ENCODE measurements at regions not wholly inside any gene's neighbourhood (a gene's known extent, or its start where the extent isn't known, plus 50 kb on each side); places are given as distances from the start of the nearest gene placed in this dataset.
"Not testable (repeated sequence)": the region's sequence is repeated elsewhere in the genome, so short reads cannot be mapped to it uniquely, and the experiment has no call there.

GRCh38 chr13:48583859-48584311, 51.0 kb upstream of the RCBTB2 start:
- DNase-seq (no peak), ATAC-seq (replicated peaks) (no peak)
- no peak overlapping the region for H3K4me3 Mint-ChIP-seq
- peaks cover 5 to 10% of the 10 kb centered on the region in 2 donors for H3K9me3 Mint-ChIP-seq
- peaks cover 25 to 35% of the 10 kb centered on the region in 2 donors for H3K4me1 Mint-ChIP-seq
- H3K27ac Mint-ChIP-seq = no peak overlapping the region
- peaks cover 68 to 76% of the 10 kb centered on the region in 2 donors for H3K27me3 Mint-ChIP-seq
- H3K36me3 Mint-ChIP-seq = peaks cover 5 to 7% of the 10 kb centered on the region in 2 donors

DNA sequence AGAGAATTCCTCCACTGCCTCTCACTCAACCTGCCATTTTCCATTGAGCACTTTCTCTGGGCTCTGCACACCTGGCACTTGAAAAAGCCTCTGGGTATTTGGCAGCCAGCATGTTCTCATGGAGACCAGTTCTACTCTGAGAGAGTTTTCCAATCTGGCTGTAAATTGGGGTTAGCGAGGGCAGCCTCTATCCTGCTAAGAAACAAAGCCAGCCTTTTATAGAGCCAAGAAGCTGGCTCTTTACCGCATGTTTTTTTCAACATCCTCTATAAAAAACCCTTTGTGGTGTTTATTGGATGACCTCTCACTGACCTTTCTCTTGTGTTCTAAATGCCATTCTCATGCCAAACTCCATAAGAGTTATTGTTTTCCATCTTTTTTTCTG, 52.6 kb upstream of the RCBTB2 start:
- peaks cover 17 to 26% of the 10 kb centered on the region in 2 donors for H3K4me1 Mint-ChIP-seq
- ATAC-seq (replicated peaks) (no peak), DNase-seq (no peak)
- no peak overlapping the region for H3K4me3 Mint-ChIP-seq
- H3K9me3 Mint-ChIP-seq = peaks cover 5 to 10% of the 10 kb centered on the region in 2 donors
- peaks cover 5 to 8% of the 10 kb centered on the region in 2 donors for H3K36me3 Mint-ChIP-seq
- H3K27ac Mint-ChIP-seq = no peak overlapping the region
- H3K27me3 Mint-ChIP-seq = peaks cover 71 to 86% of the 10 kb centered on the region in 2 donors

- H3K4me3 Mint-ChIP-seq = peak overlapping the region in 1 of 2 donors; percentile 0
- no peak for DNase-seq
These were observed 53.8 kb upstream of the RCBTB2 start for GRCh38 chr13:48586591-48587103.

DNA sequence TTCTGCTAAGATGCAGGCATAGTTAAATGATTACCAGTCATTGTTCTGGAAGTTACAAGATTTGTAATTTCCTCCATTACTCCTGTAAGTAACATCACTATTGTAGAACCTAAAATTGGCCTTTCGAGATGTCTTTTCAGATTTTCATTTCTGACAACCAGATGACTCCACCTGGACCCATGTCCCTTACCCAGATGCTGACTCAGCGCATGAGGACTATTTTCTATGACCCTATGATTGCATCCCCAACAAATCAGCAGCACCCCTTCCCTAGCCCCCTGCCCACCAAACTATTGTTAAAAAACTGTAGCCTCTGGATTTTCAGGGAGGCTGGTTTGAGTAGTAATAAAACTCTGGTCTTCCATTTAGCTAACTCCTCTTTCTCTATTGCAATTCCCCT, 55.2 kb upstream of the RCBTB2 start:
- ATAC-seq (replicated peaks) (no peak), DNase-seq (no peak)
- peak overlapping the region; percentile 44 for H3K27ac Mint-ChIP-seq
- H3K9me3 Mint-ChIP-seq = peaks cover 5 to 6% of the 10 kb centered on the region in 2 donors
- H3K27me3 Mint-ChIP-seq = peaks cover 50 to 68% of the 10 kb centered on the region in 2 donors
- H3K4me3 Mint-ChIP-seq = no peak overlapping the region
- H3K36me3 Mint-ChIP-seq = peaks cover 5 to 8% of the 10 kb centered on the region in 2 donors
- H3K4me1 Mint-ChIP-seq = peaks cover 16 to 29% of the 10 kb centered on the region in 2 donors

More at GRCh38 chr13:48586591-48587103, 53.8 kb upstream of the RCBTB2 start:
- Mint-ChIP-seq H3K36me3 (peaks cover 5 to 8% of the 10 kb centered on the region in 2 donors), H3K27ac (no peak overlapping the region), H3K27me3 (peaks cover 63 to 82% of the 10 kb centered on the region in 2 donors), H3K9me3 (peaks cover 5 to 6% of the 10 kb centered on the region in 2 donors), H3K4me1 (peaks cover 16 to 26% of the 10 kb centered on the region in 2 donors)
- peak in 1 of 2 donors; percentile 52 for ATAC-seq (replicated peaks)

DNA sequence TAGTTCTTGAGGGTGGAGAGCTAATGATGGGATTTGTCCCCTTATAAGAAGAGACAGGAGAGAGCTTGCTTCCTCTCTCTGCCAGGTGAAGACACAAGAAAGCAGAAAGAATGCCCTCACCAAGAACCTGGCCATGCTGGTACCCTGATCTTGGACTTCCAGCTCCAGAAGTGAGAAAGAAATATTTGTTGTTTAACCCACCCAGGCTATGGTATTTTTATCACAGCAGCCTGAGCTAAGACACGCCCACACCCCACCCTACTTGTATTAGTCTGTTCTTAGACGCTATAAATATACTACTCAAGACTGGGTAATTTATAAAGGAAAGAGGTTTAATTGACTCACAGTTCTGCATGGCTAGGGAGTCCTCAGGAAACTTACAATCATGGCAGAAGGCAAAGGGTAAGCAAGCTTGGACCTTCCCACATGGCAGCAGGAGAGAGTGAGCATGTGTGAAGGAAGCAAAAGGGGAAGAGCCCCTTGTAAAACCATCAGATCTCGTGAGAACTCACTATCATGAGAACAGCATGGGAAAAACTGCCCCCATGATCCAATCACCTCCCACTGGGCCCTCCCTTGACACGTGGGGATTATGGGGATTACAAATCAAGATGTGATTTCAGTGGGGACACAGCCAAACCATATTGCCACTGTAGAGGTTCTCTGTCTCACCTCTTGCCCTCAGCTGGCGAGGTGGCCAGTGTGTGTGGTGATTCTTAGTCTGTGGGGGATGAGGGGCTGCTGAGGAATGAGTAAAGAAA, 57.4 kb upstream of the RCBTB2 start:
- Mint-ChIP-seq H3K36me3 (peaks cover 5 to 8% of the 10 kb centered on the region in 2 donors), H3K4me1 (peaks cover 20 to 42% of the 10 kb centered on the region in 2 donors)

DNA sequence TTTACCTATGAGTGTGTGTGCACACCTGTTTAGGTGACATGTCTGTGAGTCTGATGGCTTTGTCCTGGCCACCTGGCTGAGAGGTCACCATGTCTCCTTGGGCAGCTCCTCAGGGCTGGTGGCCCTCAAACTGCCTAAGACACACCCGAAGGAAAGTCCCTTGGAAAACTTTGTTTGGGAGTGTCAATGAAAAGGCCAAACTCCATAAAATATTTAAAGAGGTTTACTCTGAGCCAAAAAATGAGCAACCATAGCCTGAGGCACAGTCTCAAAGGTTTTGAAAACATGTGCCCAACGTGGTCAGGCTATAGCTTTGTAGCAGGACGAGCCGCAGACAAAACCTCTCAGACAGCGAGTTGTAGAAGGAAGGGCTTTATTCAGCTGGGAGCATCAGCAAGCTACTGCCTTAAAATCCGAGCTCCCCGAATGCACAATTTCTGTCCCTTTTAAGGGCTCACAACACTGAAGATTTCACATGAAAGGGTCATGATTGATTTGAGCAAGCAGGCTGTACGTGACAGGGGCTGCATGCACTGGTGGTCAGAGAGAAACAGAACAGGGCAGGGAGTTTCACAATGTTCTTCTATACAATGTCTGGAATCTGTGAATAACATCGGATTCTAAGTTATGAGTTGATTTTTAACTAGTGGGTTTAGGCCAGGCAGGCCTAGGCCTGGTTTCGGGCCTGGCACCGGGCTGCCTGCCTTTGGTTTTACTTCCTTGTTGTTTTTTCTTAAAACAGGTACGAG, 58.4 kb upstream of the RCBTB2 start:
- not testable (repeated sequence) for DNase-seq; H3K27ac Mint-ChIP-seq; H3K36me3 Mint-ChIP-seq; H3K9me3 Mint-ChIP-seq; ATAC-seq (replicated peaks); H3K4me3 Mint-ChIP-seq
- peaks cover 29 to 55% of the 10 kb centered on the region in 2 donors for H3K27me3 Mint-ChIP-seq
- peaks cover 17 to 32% of the 10 kb centered on the region in 2 donors for H3K4me1 Mint-ChIP-seq

More for the DNA sequence above, 57.4 kb upstream of the RCBTB2 start:
- DNase-seq (no peak), ATAC-seq (replicated peaks) (no peak)
- Mint-ChIP-seq H3K4me3 (no peak overlapping the region), H3K27me3 (peaks cover 37 to 64% of the 10 kb centered on the region in 2 donors), H3K9me3 (peaks cover 5 to 6% of the 10 kb centered on the region in 2 donors), H3K27ac (no peak overlapping the region)

GRCh38 chr13:48591889-48592687, 59.2 kb upstream of the RCBTB2 start:
- Mint-ChIP-seq H3K4me1 (peaks cover 11 to 24% of the 10 kb centered on the region in 2 donors), H3K36me3 (peaks cover 5 to 8% of the 10 kb centered on the region in 2 donors), H3K9me3 (peaks cover 5 to 6% of the 10 kb centered on the region in 2 donors), H3K4me3 (no peak overlapping the region), H3K27me3 (peaks cover 23 to 47% of the 10 kb centered on the region in 2 donors), H3K27ac (no peak overlapping the region)
- ATAC-seq (replicated peaks) (no peak), DNase-seq (no peak)

- Mint-ChIP-seq H3K36me3 (peaks cover 5 to 8% of the 10 kb centered on the region in 2 donors), H3K4me3 (no peak overlapping the region), H3K4me1 (peaks cover 10 to 22% of the 10 kb centered on the region in 2 donors), H3K9me3 (peaks cover 5 to 6% of the 10 kb centered on the region in 2 donors), H3K27ac (no peak overlapping the region), H3K27me3 (peaks cover 24 to 46% of the 10 kb centered on the region in 2 donors)
- DNase-seq (no peak), ATAC-seq (replicated peaks) (no peak)
These were observed 59.8 kb upstream of the RCBTB2 start for GRCh38 chr13:48592688-48593049.

DNA sequence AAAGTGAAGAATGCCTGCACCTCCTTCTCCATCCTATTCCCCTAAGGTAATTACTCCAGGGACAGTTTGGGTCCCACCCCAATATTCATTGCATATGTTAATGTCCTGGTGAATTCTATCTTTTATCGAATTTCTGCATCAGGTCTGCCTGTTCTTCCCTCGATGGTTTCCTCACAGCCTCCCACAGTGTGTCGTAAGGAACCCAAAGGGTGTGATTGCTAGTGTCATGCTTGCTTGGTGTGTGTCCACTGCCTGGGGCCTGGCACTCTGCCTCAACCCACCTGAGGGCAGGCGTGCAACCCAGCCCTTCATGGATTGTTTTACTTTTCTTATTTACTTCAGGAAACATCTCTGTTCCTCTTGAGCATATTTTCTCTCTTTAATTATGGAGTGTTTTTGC, 60.2 kb upstream of the CYSLTR2 start:
- H3K4me1 Mint-ChIP-seq = peaks cover 10 to 22% of the 10 kb centered on the region in 2 donors
- H3K4me3 Mint-ChIP-seq = no peak overlapping the region
- H3K9me3 Mint-ChIP-seq = peaks cover under 1 to 3% of the 10 kb centered on the region in 2 donors
- H3K27ac Mint-ChIP-seq = no peak overlapping the region
- peaks cover 26 to 41% of the 10 kb centered on the region in 2 donors for H3K27me3 Mint-ChIP-seq
- peaks cover under 1 to 4% of the 10 kb centered on the region in 2 donors for H3K36me3 Mint-ChIP-seq
- DNase-seq (no peak), ATAC-seq (replicated peaks) (no peak)

DNA sequence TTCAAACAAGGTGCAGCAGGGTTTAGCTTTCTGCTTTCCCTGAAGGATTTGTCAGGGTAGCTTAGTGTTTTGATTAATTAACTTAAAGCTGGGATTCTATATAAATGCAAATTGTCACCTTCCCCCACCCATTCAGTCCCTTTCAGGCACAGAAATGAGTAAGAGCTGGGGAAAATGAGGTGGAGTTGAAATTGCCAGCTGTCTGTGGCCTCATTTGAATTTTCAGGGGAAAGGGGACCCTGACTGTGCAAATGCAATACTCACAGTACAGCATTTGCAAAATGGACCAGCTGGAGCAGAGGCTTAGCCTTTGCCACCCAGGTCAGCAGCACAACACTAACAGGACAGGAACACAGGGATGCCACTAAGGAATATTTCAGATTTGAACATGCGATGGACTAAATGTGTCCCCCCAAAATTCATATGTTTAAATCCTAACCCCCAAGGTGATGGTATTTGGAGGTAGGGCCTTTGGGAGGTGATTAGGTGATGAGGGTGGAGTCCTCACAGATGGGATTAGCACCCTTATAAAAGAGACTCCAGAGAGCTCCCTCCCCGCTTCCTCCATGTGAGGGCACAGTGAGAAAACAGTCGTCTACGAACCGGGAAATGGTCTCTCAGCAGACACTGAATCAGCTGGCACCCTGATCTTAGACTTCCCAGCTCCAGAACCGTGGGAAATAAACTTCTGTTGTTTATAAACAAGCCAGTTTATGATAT, 59.5 kb upstream of the CYSLTR2 start:
- Mint-ChIP-seq H3K36me3 (no peaks in the 10 kb centered on the region), H3K4me3 (no peak overlapping the region), H3K27ac (no peak overlapping the region), H3K9me3 (no peaks in the 10 kb centered on the region), H3K4me1 (peaks cover 10 to 22% of the 10 kb centered on the region in 2 donors), H3K27me3 (peaks cover 27 to 34% of the 10 kb centered on the region in 2 donors)
- peak; percentile 65 to 66 for ATAC-seq (replicated peaks)
- no peak for DNase-seq

DNA sequence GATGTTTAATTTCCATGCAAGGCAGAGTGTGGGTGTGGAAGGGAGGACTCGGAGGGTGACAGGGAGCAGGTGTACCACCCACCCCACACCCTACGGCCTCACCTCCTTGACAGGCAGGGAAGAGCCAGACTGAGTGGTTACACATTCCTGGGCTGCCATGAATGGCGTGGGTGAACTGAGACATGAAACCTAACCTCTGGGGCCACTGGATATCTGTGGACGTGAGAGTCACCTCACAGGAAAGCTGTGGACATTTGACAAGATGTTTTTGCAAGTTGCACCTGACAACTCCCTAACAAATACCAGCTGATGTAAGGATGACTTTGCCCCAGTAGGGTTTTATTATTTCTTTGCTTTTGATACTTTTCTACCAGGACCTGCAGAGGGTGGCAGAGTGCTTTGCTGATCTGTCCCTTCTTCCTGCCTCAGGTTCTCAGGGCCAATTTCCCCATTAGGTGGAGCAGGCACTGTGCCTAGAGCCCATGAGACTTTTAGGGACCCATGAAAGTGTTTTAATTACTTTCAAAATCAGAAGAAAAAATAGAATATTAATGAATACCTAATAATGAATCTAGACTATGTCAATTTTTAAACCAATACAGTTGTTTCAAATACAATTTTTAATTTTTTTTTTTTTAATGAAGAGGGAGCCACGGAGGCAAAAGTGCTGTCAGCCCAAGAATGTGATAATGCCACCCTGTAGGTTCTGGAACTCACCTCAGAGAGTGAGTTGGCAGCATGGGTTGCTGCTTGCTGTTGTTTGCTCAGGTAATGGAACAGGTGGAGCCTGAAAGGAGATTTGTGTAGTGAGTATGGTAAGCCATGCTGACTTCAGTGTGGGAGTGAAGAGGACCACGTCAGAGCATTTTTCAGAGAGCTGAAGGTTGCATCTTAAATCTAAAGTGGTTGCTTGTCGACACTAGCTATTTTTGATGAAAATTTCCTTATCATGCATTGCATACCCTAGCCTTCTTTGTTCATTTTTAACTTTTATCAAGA, 58.0 kb upstream of the CYSLTR2 start:
- ATAC-seq (replicated peaks) = peak; percentile 86 to 93
- no peak for DNase-seq
- H3K36me3 Mint-ChIP-seq = no peaks in the 10 kb centered on the region
- H3K4me1 Mint-ChIP-seq = peaks cover 8 to 16% of the 10 kb centered on the region in 2 donors
- peaks cover 22 to 23% of the 10 kb centered on the region in 2 donors for H3K27me3 Mint-ChIP-seq
- H3K27ac Mint-ChIP-seq = no peak overlapping the region
- H3K4me3 Mint-ChIP-seq = no peak overlapping the region
- no peaks in the 10 kb centered on the region for H3K9me3 Mint-ChIP-seq

Measured in stimulated activated naive B cell treated with anti-CD40 and anti-IgM and Interleukin-4, amounts not matched to agents 10 μg/mL and 1 μg/mL and 100 μg/mL, for 72 hours (primary cell).